OCI-LY3 (cell line): ENCODE measurements at regions not wholly inside any gene's neighbourhood (a gene's known extent, or its start where the extent isn't known, plus 50 kb on each side); places are given as distances from the start of the nearest gene placed in this dataset.

Experiments used
- CTCF ChIP-seq: fragments of 200-600, 300-600 bp; sonication (generic); IDR thresholded peaks from 2 replicates; pipeline ENCODE4 v1.5.1; 2014; ENCODE audit warnings: antibody characterized with exemption, low read length, low read depth
- EZH2phosphoT487 ChIP-seq: fragments of 200-600 bp; shearing (Covaris generic); IDR thresholded peaks from 2 replicates; pipeline ENCODE4 v1.6.1; 2018; ENCODE audit warnings: antibody characterized with exemption, mixed run types, low read depth

- TF ChIP-seq CTCF (no peak), EZH2phosphoT487 (no peak)
These were observed 109.2 kb upstream of the ZNF746 start for GRCh38 chr7:149606826-149607225.
